GM12865 (cell line): ENCODE measurements at regions not wholly inside any gene's neighbourhood (a gene's known extent, or its start where the extent isn't known, plus 50 kb on each side); places are given as distances from the start of the nearest gene placed in this dataset.
"Not testable (repeated sequence)": the region's sequence is repeated elsewhere in the genome, so short reads cannot be mapped to it uniquely, and the experiment has no call there.

Experiments
- DNase-seq: peaks from one replicate; pipeline ENCODE4 v3.0.0; 2010; ENCODE audit warnings: low read depth
- H3K4me3 ChIP-seq: 2 replicates; pipeline ENCODE4 v1.5.1; 2011; ENCODE audit warnings: mild to moderate bottlenecking, low read depth, low read length, control low read depth
- TF ChIP-seq, protein P1 (sequence below): IDR thresholded peaks from 2 replicates; pipeline ENCODE4 v1.5.1; 2011; ENCODE audit warnings: low read length, control low read depth, low read depth, inconsistent platforms; ENCODE audit not compliant: insufficient read depth; ENCODE audit errors: missing control alignments

DNA sequence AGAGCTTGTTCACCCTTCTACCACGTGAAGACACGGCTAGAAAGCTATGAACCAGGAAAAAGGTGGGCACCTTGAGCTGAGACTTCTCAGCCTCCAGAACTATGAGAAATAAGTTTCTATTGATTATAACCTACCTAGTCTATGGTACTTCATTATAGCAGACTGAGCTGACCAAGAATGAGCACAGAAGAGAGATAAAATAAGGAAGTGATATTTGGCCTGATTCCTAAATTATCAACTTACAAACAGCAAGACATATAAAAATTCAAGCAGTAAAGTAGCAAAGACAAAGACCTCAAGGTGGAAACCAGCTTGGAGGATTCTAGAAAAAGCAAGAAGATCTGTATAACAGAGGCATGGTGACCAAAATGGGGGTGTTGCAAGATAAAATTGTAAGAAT lies 63.9 kb upstream of the OSTN start:
- no peak for DNase-seq
- TF ChIP-seq, protein P1, sequence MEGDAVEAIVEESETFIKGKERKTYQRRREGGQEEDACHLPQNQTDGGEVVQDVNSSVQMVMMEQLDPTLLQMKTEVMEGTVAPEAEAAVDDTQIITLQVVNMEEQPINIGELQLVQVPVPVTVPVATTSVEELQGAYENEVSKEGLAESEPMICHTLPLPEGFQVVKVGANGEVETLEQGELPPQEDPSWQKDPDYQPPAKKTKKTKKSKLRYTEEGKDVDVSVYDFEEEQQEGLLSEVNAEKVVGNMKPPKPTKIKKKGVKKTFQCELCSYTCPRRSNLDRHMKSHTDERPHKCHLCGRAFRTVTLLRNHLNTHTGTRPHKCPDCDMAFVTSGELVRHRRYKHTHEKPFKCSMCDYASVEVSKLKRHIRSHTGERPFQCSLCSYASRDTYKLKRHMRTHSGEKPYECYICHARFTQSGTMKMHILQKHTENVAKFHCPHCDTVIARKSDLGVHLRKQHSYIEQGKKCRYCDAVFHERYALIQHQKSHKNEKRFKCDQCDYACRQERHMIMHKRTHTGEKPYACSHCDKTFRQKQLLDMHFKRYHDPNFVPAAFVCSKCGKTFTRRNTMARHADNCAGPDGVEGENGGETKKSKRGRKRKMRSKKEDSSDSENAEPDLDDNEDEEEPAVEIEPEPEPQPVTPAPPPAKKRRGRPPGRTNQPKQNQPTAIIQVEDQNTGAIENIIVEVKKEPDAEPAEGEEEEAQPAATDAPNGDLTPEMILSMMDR: no peak
- no peak overlapping the region for H3K4me3 ChIP-seq

DNA sequence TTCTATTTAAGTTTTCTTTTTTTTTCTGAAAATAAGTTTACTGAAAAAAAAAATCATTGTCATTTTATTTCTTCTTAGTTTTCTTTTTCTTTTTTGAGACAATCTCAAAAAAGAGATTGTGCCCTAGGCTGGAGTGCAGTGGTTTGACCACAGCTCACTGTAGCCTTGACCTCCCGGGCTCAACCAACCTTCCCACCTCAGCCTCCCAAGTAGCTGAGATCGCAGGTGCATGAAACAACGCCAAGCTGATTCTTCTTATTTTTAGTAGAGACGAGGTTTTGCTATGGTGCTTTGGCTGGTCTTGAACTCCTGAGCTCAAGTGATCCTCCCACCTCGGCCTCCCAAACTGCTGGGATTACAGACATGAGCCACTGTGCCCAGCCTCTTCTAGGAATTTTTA lies 65.7 kb upstream of the OSTN start:
- no peak for DNase-seq
- H3K4me3 ChIP-seq: no peak overlapping the region
- TF ChIP-seq, protein P1: no peak

DNA sequence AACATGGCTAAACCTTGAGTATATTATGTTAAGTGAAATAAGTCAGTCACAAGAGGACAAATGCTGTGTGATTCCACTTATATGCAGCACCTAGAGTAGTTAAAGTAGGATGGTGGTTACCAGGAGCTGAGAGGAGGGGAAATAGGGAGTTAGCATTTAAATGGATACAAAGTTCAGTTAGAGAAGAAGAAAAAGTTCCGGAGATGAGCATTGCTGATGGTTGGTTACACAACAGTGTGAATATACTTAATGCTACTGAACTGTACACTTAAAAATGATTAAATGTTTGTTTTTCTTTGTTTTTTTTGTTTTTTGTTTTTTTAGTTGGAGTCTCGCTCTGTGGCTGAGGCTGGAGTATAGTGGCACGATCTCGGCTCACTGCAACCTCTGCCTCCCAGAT lies 67.7 kb upstream of the OSTN start:
- TF ChIP-seq, protein P1: no peak
- no peak for DNase-seq
- H3K4me3 ChIP-seq: no peak overlapping the region

DNA sequence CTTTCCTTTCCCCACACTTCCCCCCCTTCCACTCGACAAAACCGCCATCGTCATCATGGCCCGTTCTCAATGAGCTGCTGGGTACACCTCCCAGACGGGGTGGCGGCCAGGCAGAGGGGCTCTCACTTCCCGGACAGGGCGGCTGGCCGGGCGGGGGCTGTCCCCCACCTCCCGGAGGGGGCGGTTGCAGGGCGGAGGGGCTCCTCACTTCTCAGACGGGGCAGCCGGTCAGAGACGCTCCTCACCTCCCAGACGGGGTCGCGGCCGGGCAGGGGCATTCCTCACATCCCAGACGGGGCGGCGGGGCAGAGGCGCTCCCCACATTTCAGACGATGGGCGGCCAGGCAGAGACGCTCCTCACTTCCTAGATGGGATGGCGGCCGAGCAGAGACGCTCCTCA lies 74.2 kb upstream of the OSTN start:
- not testable (repeated sequence) for H3K4me3 ChIP-seq

DNA sequence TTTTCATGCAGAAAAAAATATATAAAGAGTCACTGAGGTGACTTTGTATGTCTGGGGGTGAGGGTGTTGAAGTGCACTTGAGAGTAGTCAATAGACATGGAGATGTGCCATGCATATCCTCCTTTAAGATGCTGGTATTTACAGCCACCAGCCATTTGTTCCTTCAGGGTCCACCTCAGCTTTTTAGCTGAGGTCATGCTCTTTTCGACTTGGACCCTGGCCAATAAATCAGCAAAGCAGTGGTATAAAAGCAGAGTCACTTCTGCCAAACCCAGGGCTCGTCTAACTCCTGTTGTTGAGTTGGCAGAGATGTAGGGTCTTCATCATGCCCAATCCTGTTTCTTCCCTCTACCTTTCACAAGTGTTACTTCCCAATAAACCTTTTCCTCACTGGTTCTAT lies 75.1 kb upstream of the OSTN start:
- H3K4me3 ChIP-seq: no peak overlapping the region
- DNase-seq: no peak
- TF ChIP-seq, protein P1: no peak

More for the DNA sequence above, 74.2 kb upstream of the OSTN start:
- not testable (repeated sequence) for DNase-seq

DNA sequence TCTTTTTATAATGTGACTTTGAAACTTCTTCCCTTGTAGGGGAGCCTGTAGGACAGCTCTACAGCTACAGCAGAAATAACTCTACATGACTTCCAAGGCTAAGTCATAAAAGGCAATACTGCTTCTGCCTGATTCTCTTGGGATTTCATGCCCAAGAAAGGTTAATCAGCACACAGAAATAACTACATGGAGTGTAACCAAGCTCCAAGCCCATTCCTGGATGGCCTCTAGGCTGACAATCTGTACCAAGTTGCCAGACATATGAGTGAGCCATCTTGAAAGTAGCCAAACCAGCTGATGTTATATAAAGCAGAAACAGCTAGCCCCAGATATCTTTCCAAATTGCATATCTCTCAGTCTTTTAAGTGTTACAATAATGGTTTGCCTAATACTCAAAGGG lies 75.8 kb upstream of the OSTN start:
- no peak for DNase-seq
- TF ChIP-seq, protein P1: no peak
- no peak overlapping the region for H3K4me3 ChIP-seq

DNA sequence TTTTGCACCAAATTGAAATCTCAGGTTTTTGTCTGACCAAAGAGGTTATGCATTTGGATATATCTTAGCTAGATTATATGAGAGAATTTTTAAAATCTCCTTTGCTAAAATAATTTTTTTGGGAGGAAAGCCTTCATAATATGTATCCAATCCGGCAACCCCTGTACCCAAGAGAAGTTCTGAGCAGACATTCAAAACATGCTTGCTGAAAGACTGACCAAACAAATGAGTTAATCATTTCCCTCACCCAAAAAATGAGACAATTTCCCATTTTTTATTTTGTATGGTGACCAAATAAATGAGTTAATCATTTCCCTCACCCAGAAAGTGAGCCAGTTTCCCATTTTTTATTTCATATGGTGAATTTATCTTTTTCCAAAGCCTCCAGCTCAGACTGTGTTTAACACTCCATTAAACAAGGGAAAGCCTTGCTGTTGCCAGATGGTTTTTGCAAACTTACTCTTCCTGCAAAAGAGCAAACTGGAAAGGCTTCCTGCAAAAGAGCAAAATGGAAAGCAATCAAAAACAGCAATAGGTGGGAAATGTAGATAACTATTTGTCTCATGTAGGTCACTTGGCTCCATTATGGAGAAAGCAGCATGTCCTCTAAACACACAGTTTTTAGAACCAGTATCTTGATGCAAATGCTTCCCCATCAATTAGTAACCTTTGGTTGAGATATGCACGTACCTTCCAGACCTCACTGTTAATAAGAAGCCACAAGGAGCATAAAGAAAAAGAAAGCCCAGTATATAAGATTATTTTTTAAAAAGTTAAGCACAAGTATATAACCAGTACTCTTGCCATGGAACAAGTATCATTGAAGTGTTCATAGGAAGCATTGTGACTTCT lies 78.4 kb upstream of the OSTN start:
- TF ChIP-seq, protein P1: no peak
- no peak overlapping the region for H3K4me3 ChIP-seq

More for the DNA sequence above, 78.4 kb upstream of the OSTN start:
- no peak for DNase-seq
